ENCODE measurements at regions not wholly inside any gene's neighbourhood (a gene's known extent, or its start where the extent isn't known, plus 50 kb on each side); places are given as distances from the start of the nearest gene placed in this dataset.

DNA sequence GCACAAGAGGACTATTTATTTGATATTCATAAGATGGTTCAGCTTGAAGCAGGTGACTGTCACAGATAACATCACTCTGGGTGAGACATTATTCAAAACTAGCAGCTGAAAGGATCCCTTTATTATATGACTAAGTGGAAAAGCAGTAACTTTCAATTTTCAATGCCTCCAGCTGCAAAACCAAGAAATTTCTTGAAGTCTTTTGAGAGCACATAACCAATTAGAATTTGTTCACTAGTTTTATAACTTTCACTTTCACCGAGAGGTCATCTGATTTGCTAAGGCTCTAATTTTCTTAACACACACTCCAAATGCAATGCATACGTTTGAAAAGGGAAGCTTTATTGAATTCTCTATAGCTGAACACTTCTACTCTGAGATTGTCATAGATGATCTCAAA lies 88.6 kb upstream of the KLF14 start:
- no peak for DNase-seq (ENCODE audit: extremely low spot score)
- WGBS, result 51% methylated on average over 2 of the region's 2 CpGs
- H3K4me1 ChIP-seq, result no peaks in the 10 kb centered on the region
- H3K9me3 ChIP-seq, result peaks cover 0 to 26% (median 20%) of the 10 kb centered on the region in 4 donors
- no peaks in the 10 kb centered on the region for H3K27me3 ChIP-seq
- intact Hi-C loops (cut with DNase I), result no loop called here
- H3K36me3 ChIP-seq, result no peaks in the 10 kb centered on the region
- TF ChIP-seq, protein P1, sequence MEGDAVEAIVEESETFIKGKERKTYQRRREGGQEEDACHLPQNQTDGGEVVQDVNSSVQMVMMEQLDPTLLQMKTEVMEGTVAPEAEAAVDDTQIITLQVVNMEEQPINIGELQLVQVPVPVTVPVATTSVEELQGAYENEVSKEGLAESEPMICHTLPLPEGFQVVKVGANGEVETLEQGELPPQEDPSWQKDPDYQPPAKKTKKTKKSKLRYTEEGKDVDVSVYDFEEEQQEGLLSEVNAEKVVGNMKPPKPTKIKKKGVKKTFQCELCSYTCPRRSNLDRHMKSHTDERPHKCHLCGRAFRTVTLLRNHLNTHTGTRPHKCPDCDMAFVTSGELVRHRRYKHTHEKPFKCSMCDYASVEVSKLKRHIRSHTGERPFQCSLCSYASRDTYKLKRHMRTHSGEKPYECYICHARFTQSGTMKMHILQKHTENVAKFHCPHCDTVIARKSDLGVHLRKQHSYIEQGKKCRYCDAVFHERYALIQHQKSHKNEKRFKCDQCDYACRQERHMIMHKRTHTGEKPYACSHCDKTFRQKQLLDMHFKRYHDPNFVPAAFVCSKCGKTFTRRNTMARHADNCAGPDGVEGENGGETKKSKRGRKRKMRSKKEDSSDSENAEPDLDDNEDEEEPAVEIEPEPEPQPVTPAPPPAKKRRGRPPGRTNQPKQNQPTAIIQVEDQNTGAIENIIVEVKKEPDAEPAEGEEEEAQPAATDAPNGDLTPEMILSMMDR (IDR thresholded peaks at IDR 0.05), result no peak
- no peak overlapping the region for H3K27ac ChIP-seq (replicated peaks in 1 of 4)
- no peak overlapping the region for H3K4me3 ChIP-seq

DNA sequence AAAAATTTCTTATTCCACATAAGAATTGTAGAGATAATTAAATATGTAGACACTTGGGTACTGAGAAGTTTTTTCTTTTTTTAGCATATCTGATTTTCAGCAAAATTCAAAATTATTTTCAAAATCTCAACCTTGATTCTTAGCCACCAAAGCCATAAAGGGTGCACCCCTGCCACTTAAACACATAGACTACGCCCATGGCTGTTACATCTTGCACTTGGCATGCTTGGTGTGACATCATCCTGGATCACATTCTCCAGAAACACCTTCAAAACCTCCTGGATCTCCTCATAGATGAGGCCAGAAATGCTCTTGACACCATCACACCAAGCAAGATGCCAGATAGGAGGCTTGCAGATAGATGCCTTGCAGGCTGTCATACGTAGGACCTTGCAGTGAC lies 89.1 kb upstream of the KLF14 start:
- Histone ChIP-seq H3K27me3 (no peaks in the 10 kb centered on the region), H3K4me1 (no peaks in the 10 kb centered on the region), H3K36me3 (no peaks in the 10 kb centered on the region), H3K27ac (replicated peaks in 1 of 4) (no peak overlapping the region), H3K9me3 (peaks cover 0 to 30% (median 21%) of the 10 kb centered on the region in 4 donors), H3K4me3 (no peak overlapping the region)
- DNase-seq (ENCODE audit: extremely low spot score), result no peak
- no peak for TF ChIP-seq EP300 (IDR thresholded peaks at IDR 0.05)
- no peak for TF ChIP-seq POLR2A (IDR thresholded peaks at IDR 0.05; ENCODE audit: low read depth)
- TF ChIP-seq, protein P1 (IDR thresholded peaks at IDR 0.05), result no peak
- TF ChIP-seq POLR2AphosphoS5 (IDR thresholded peaks at IDR 0.05), result no peak
- intact Hi-C loops (cut with DNase I), result no loop called here
- WGBS, result 83% methylated on average over 2 of the region's 2 CpGs

DNA sequence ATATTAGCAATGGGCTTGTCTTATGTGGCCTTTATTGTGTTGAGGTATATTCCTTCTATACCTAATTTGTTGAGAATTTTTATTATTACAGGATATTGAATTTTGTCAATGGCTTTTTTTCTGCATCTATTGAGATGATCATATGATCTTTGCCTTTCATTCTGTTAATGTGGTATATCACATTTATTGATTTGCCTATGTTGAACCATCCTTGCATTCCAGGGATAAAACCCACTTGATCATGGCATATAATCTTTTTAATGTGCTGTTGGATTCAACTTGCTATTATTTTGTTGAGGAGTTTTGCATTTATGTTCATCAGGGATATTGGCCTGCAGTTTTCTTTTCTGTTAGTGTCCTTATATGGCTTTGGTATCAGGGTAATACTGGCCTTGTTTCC lies 91.8 kb upstream of the KLF14 start:
- Histone ChIP-seq H3K4me3 (no peak overlapping the region), H3K27ac (replicated peaks in 1 of 4) (no peak overlapping the region), H3K4me1 (no peaks in the 10 kb centered on the region), H3K36me3 (no peaks in the 10 kb centered on the region), H3K9me3 (peaks cover 0 to 31% (median 23%) of the 10 kb centered on the region in 4 donors), H3K27me3 (no peaks in the 10 kb centered on the region)
- DNase-seq (ENCODE audit: extremely low spot score), result no peak
- intact Hi-C loops (cut with DNase I), result no loop called here
- TF ChIP-seq, protein P1 (IDR thresholded peaks at IDR 0.05), result no peak
- TF ChIP-seq EP300 (IDR thresholded peaks at IDR 0.05) (no peak), POLR2A (IDR thresholded peaks at IDR 0.05; ENCODE audit: low read depth) (no peak), POLR2AphosphoS5 (IDR thresholded peaks at IDR 0.05) (no peak)

DNA sequence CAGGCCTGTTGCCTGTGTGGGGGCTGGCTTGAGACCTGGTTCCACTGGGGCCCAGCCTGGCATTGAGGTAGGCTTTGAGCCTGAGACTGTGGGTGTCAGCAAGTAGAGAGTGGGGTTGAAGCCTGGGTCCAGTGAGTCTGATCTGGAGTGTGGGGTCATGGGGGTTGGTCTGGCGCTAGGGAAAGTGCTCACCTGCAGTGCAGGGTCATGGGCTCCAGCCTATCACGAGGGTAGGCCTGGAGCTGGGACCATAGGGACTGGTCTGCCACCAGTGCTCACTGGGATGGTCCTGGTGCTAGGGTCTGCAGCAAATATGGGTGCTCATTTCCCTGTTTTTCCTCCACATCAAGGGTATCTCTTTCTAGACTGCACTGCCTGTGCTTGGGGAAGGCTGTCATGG lies 95.4 kb upstream of the KLF14 start:
- TF ChIP-seq POLR2A (IDR thresholded peaks at IDR 0.05; ENCODE audit: low read depth) (no peak), POLR2AphosphoS5 (IDR thresholded peaks at IDR 0.05) (no peak), EP300 (IDR thresholded peaks at IDR 0.05) (no peak)
- TF ChIP-seq, protein P1 (IDR thresholded peaks at IDR 0.05), result no peak
- H3K4me3 ChIP-seq, result no peak overlapping the region
- intact Hi-C loops (cut with DNase I), result no loop called here

DNA sequence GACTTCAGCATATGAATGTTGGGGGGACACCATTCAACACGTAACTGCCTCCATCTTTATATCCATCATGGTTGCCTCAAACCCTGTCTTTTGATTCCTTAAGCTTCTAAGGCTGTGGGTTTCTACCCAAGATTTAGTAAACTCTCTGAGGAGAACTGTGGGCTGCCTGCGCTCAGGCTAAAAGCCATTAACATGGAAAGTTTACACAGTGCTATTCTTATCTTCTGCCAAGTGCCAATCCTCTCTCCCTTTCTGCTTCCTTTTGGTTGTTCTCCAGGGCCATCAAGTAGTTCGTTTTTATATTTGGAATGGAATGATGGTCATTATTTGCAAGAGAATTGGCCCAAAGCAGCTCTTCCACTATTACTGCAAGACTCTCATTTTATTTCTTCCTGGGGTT lies 97.3 kb upstream of the KLF14 start:
- no peaks in the 10 kb centered on the region for H3K36me3 ChIP-seq
- WGBS, result 51% methylated on average over 3 of the region's 3 CpGs
- H3K27ac ChIP-seq (replicated peaks in 1 of 4), result no peak overlapping the region
- intact Hi-C loops (cut with DNase I), result no loop called here
- H3K4me3 ChIP-seq, result no peak overlapping the region
- TF ChIP-seq POLR2A (IDR thresholded peaks at IDR 0.05; ENCODE audit: low read depth) (no peak), POLR2AphosphoS5 (IDR thresholded peaks at IDR 0.05) (no peak), EP300 (IDR thresholded peaks at IDR 0.05) (no peak)
- TF ChIP-seq, protein P1 (IDR thresholded peaks at IDR 0.05), result no peak
- no peaks in the 10 kb centered on the region for H3K27me3 ChIP-seq
- peaks cover 0 to 17% (median 12%) of the 10 kb centered on the region in 4 donors for H3K9me3 ChIP-seq
- DNase-seq (ENCODE audit: extremely low spot score), result no peak
- peaks cover 0 to 8% (median 0%) of the 10 kb centered on the region in 4 donors for H3K4me1 ChIP-seq

More for the DNA sequence above, 95.4 kb upstream of the KLF14 start:
- Histone ChIP-seq H3K4me1 (peaks cover 0 to 8% (median 0%) of the 10 kb centered on the region in 4 donors), H3K27ac (replicated peaks in 1 of 4) (no peak overlapping the region), H3K36me3 (no peaks in the 10 kb centered on the region), H3K27me3 (no peaks in the 10 kb centered on the region), H3K9me3 (peaks cover 0 to 31% (median 23%) of the 10 kb centered on the region in 4 donors)
- WGBS, result 100% methylated on average over 1 of the region's 2 CpGs
- no peak for DNase-seq (ENCODE audit: extremely low spot score)

Data from esophagus muscularis mucosa (tissue), 4 donors.